Thyroid gland (tissue), 4 donors: ENCODE measurements at regions not wholly inside any gene's neighbourhood (a gene's known extent, or its start where the extent isn't known, plus 50 kb on each side); places are given as distances from the start of the nearest gene placed in this dataset.

ENCODE experiments used
- DNase-seq, 2 donors: peaks; one replicate each; pipeline ENCODE4 v3.0.0-alpha.2; 2019
- H3K27ac ChIP-seq, 3 donors: fragments of 200-600 bp; sonication (generic); 1 replicate in 2 of 3; 2 replicates in 1 of 3; pipeline ENCODE4 v1.5.1; 2016 to 2019; ENCODE audit warnings: mild to moderate bottlenecking in 1 of 3, moderate library complexity in 1 of 3
- H3K27me3 ChIP-seq: fragments of 200-600 bp; sonication (generic); one replicate; pipeline ENCODE4 v1.5.1; 2019
- H3K36me3 ChIP-seq, 2 donors: fragments of 200-600 bp; sonication (generic); one replicate each; pipeline ENCODE4 v1.5.1; 2016 to 2019
- H3K4me1 ChIP-seq, 2 donors: fragments of 200-600 bp; sonication (generic); one replicate each; pipeline ENCODE4 v1.5.1; 2017 to 2019
- H3K4me3 ChIP-seq, 3 donors: fragments of 200-600 bp; sonication (generic); replicated peaks in 1 of 3; 1 replicate in 2 of 3; 2 replicates in 1 of 3; pipeline ENCODE4 v1.5.1; 2016; ENCODE audit warnings: mild to moderate bottlenecking in 1 of 3
- H3K9me3 ChIP-seq: fragments of 200-600 bp; sonication (generic); one replicate; pipeline ENCODE4 v1.5.1; 2017
- POLR2A ChIP-seq, 2 donors: fragments of 450-650 bp; IDR thresholded peaks; one replicate each; pipeline ENCODE4 v1.6.1; 2017; ENCODE audit warnings: antibody characterized with exemption in 2 of 2, mild to moderate bottlenecking in 2 of 2, moderate library complexity in 1 of 2
- WGBS, 2 donors: methylation state at CpG; one replicate each; pipeline ENCODE4 v1.1.5; 2017; 5-methylcytosine and 5-hydroxymethylcytosine counted together
- intact Hi-C: fragments of 100-400 bp; cut with DNase I; formaldehyde crosslinking; loops from one replicate; pipeline ENCODE4 v1.15.1; 2023
- TF ChIP-seq, protein P1 (sequence below), 6 experiments: fragments of 200-600 bp in 3 of 6; fragments of 450-650 bp in 3 of 6; sonication (generic) in 3 of 6; IDR thresholded peaks; one replicate each; pipeline ENCODE4 v1.5.1; 2016 to 2019; ENCODE audit warnings: antibody characterized with exemption in 6 of 6, mild to moderate bottlenecking in 2 of 6, inconsistent platforms in 1 of 6, moderate library complexity in 1 of 6

DNA sequence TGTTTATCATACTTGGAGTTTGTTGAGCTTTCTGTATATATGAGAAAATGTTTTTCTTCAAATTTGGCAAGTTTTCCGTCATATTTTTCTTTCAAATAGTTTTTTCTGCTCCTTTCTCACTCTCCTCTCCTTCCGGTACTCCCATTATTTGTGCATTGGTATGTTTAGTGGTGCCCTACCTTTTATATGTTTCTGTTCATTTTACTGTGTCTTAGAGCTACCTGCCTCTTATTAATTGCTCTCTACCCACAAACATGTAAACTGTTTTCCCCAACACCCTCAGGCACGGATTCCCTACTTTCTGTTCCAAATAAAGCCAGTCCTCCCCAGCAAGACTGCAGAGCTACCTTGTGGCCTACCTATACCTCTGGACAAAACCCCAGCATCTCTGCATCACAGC, 60.6 kb upstream of the S1PR3 start:
- no peak overlapping the region for H3K4me3 ChIP-seq
- intact Hi-C loops: no loop called here
- H3K27ac ChIP-seq: no peak overlapping the region
- H3K27me3 ChIP-seq: no peaks in the 10 kb centered on the region
- DNase-seq: no peak
- WGBS, 2 donors: 75 to 77% methylated on average over 3 of the region's 3 CpGs
- H3K36me3 ChIP-seq: no peaks in the 10 kb centered on the region
- H3K4me1 ChIP-seq: no peaks in the 10 kb centered on the region
- no peak for TF ChIP-seq POLR2A (IDR thresholded peaks at IDR 0.05)
- TF ChIP-seq, protein P1, sequence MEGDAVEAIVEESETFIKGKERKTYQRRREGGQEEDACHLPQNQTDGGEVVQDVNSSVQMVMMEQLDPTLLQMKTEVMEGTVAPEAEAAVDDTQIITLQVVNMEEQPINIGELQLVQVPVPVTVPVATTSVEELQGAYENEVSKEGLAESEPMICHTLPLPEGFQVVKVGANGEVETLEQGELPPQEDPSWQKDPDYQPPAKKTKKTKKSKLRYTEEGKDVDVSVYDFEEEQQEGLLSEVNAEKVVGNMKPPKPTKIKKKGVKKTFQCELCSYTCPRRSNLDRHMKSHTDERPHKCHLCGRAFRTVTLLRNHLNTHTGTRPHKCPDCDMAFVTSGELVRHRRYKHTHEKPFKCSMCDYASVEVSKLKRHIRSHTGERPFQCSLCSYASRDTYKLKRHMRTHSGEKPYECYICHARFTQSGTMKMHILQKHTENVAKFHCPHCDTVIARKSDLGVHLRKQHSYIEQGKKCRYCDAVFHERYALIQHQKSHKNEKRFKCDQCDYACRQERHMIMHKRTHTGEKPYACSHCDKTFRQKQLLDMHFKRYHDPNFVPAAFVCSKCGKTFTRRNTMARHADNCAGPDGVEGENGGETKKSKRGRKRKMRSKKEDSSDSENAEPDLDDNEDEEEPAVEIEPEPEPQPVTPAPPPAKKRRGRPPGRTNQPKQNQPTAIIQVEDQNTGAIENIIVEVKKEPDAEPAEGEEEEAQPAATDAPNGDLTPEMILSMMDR (IDR thresholded peaks at IDR 0.05): no peak
- H3K9me3 ChIP-seq: no peaks in the 10 kb centered on the region

DNA sequence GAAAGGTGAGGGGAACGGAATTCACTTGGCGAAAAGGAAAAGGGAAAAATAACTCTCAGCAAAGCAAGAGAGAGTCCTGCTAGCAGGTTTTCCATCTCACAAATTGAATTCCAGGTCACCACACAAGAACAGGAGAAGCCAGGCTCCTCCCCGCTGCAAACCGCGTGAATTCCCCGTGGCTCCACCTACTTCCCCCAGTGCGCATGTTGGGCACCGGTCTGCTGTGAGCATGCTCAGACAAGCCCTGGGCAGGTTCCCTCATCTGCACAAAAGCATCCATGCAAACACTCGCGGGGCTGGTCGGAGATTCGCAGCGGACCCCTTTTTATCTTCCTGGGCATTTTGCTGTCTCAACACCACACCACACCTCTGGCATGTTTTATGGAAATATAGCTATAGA, 58.5 kb upstream of the S1PR3 start:
- Histone ChIP-seq H3K4me3 (no peak overlapping the region), H3K27ac (no peak overlapping the region), H3K36me3 (no peaks in the 10 kb centered on the region), H3K27me3 (no peaks in the 10 kb centered on the region), H3K4me1 (no peaks in the 10 kb centered on the region), H3K9me3 (no peaks in the 10 kb centered on the region)
- intact Hi-C loops: no loop called here
- TF ChIP-seq POLR2A (IDR thresholded peaks at IDR 0.05): no peak
- TF ChIP-seq, protein P1 (IDR thresholded peaks at IDR 0.05): no peak
- DNase-seq: no peak
- 85 to 90% methylated on average over 13 of the region's 13 CpGs for WGBS, 2 donors

GRCh38 chr9:88933607-88934379, 57.5 kb upstream of the S1PR3 start:
- H3K4me3 ChIP-seq: no peak overlapping the region
- intact Hi-C loops: no loop called here
- no peaks in the 10 kb centered on the region for H3K9me3 ChIP-seq
- no peak overlapping the region for H3K27ac ChIP-seq
- DNase-seq: no peak
- H3K27me3 ChIP-seq: no peaks in the 10 kb centered on the region
- H3K36me3 ChIP-seq: no peaks in the 10 kb centered on the region
- TF ChIP-seq, protein P1 (IDR thresholded peaks at IDR 0.05): no peak
- no peak for TF ChIP-seq POLR2A (IDR thresholded peaks at IDR 0.05)
- no peaks in the 10 kb centered on the region for H3K4me1 ChIP-seq
- 78 to 80% methylated on average over 11 of the region's 11 CpGs for WGBS, 2 donors

GRCh38 chr9:88934876-88935535, 56.3 kb upstream of the S1PR3 start:
- no peak overlapping the region for H3K4me3 ChIP-seq
- no peak for DNase-seq
- no peaks in the 10 kb centered on the region for H3K4me1 ChIP-seq
- TF ChIP-seq POLR2A (IDR thresholded peaks at IDR 0.05): no peak
- TF ChIP-seq, protein P1 (IDR thresholded peaks at IDR 0.05): no peak
- no peak overlapping the region for H3K27ac ChIP-seq
- H3K27me3 ChIP-seq: no peaks in the 10 kb centered on the region
- 78 to 86% methylated on average over 5 of the region's 5 CpGs for WGBS, 2 donors
- H3K36me3 ChIP-seq: no peaks in the 10 kb centered on the region
- H3K9me3 ChIP-seq: no peaks in the 10 kb centered on the region
- intact Hi-C loops: no loop called here

DNA sequence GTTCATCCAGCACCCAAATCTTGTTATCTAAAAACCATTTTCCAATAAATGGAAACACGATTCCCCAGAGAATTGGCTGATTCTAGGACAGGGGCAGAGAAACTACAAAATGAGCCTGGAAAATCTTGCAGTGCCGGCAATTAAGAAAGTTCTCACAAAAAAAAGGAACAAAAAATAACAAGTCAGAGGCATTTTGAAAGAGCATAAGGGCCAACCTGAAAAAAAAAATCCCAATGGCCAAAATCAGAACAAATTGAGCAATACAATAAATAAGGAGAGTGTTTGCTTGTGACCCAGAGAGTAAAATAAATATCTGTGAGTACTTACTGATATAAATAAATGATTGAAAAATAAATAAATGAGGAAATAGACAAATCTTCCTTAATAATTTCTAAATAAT, 55.1 kb upstream of the S1PR3 start:
- H3K36me3 ChIP-seq: no peaks in the 10 kb centered on the region
- WGBS, 2 donors: 78 to 79% methylated on average over 2 of the region's 2 CpGs
- H3K9me3 ChIP-seq: no peaks in the 10 kb centered on the region
- intact Hi-C loops: no loop called here
- H3K4me1 ChIP-seq: no peaks in the 10 kb centered on the region
- no peak overlapping the region for H3K4me3 ChIP-seq
- no peak overlapping the region for H3K27ac ChIP-seq
- no peak for TF ChIP-seq POLR2A (IDR thresholded peaks at IDR 0.05)
- TF ChIP-seq, protein P1 (IDR thresholded peaks at IDR 0.05): no peak
- no peak for DNase-seq
- no peaks in the 10 kb centered on the region for H3K27me3 ChIP-seq
